ENCODE measurements at regions not wholly inside any gene's neighbourhood (a gene's known extent, or its start where the extent isn't known, plus 50 kb on each side); places are given as distances from the start of the nearest gene placed in this dataset.

DNA sequence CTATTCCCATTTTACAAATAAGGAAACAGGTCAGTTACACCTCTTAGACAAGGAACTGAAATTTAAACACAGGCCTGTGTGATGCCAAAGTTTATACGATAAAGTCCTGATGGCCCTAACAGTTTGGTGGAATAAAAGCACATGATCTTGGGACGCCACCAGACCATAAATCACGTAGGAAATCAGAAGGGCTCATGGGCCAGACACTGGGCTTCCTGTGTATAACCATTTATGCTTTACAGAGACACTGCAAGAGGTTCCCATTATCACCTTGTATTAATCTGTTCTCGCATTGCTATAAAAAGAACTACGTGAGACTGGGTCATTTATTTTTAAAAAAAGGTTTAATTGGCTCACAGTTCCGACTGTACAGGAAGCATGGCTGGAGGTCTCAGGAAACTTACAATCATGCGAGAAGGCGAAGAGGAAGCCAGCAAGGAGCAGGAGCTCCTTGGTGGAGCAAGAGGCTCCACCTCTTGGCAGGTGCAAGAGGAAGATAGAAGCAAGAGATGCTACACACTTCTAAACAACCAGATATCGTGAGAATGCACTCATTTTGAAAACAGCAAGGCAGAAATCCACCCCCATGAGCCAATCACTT is 124.0 kb upstream of the MON1B start:
- no peak for DNase-seq
- Histone ChIP-seq H3K4me3 (no peak overlapping the region), H3K27ac (no peak overlapping the region), H3K36me3 (ENCODE audit: insufficient read depth in 1 of 2, low read depth in 1 of 2) (no peaks in the 10 kb centered on the region), H3K27me3 (ENCODE audit: insufficient read depth in 3 of 3, low read length in 2 of 3) (no peaks in the 10 kb centered on the region), H3K4me1 (no peaks in the 10 kb centered on the region), H3K9me3 (no peaks in the 10 kb centered on the region)
- no peak for ATAC-seq
- intact Hi-C loops (cut with DNase I), result no loop called here
- WGBS, 3 donors, result 61 to 63% (median 62%) methylated on average over 9 of the region's 9 CpGs
- no peak for TF ChIP-seq CTCF (IDR thresholded peaks at IDR 0.05)

DNA sequence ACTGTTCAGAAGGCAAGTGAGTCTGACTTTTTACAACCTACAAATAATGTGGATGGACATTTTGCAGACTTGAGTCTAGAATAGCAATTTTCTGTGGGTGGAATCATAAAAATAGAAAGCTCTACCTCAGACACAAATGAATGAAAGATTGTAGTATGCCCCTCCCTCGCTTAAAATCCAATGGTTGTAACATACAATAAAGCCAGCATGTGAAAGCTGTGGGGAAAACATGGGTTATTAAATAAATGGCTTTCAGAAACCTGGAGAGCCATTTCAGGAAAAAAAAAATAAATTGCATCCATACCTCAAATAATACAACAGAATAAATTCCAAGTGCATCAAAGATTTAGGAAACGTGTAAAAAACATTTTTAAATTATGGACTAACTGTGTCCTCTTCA is 123.1 kb upstream of the MON1B start:
- Histone ChIP-seq H3K4me1 (no peaks in the 10 kb centered on the region), H3K36me3 (ENCODE audit: insufficient read depth in 1 of 2, low read depth in 1 of 2) (no peaks in the 10 kb centered on the region), H3K4me3 (no peak overlapping the region), H3K9me3 (no peaks in the 10 kb centered on the region), H3K27ac (no peak overlapping the region), H3K27me3 (ENCODE audit: insufficient read depth in 3 of 3, low read length in 2 of 3) (no peaks in the 10 kb centered on the region)
- DNase-seq (no peak), ATAC-seq (no peak)
- WGBS, 3 donors, result 25 to 52% (median 49%) methylated on average over 2 of the region's 2 CpGs
- intact Hi-C loops (cut with DNase I), result no loop called here
- no peak for TF ChIP-seq CTCF (IDR thresholded peaks at IDR 0.05)

DNA sequence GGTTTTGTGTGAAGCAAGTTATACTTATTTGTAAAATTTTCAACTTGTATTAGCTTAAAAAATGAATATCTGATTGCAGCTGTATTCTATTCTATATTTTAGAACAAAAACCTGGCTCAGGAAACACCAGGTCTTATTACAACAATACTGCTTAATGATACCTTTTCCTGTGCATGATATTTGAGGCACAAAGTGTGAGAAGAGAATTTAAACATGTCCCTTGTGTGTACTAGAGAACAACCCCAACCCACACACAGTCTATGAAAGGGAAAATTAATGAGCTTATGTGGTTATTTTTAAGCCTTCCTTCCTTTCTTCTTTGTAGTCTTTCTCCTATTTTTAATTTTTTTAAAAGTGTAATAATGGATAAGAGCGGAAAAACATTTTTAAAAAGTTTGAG is 122.6 kb upstream of the MON1B start:
- Histone ChIP-seq H3K4me1 (no peaks in the 10 kb centered on the region), H3K36me3 (ENCODE audit: insufficient read depth in 1 of 2, low read depth in 1 of 2) (no peaks in the 10 kb centered on the region), H3K27ac (no peak overlapping the region), H3K27me3 (ENCODE audit: insufficient read depth in 3 of 3, low read length in 2 of 3) (no peaks in the 10 kb centered on the region), H3K9me3 (no peaks in the 10 kb centered on the region), H3K4me3 (no peak overlapping the region)
- intact Hi-C loops (cut with DNase I), result no loop called here
- TF ChIP-seq CTCF (IDR thresholded peaks at IDR 0.05), result no peak
- DNase-seq (no peak), ATAC-seq (no peak)
- WGBS, 3 donors, result 59 to 80% (median 75%) methylated on average over 1 of the region's 1 CpG

- Histone ChIP-seq H3K9me3 (no peaks in the 10 kb centered on the region), H3K4me3 (no peak overlapping the region), H3K27me3 (ENCODE audit: insufficient read depth in 3 of 3, low read length in 2 of 3) (no peaks in the 10 kb centered on the region), H3K4me1 (no peaks in the 10 kb centered on the region), H3K36me3 (ENCODE audit: insufficient read depth in 1 of 2, low read depth in 1 of 2) (no peaks in the 10 kb centered on the region), H3K27ac (no peak overlapping the region)
- DNase-seq (no peak), ATAC-seq (no peak)
- intact Hi-C loops (cut with DNase I), result no loop called here
- TF ChIP-seq CTCF (IDR thresholded peaks at IDR 0.05), result no peak
- WGBS, 3 donors, result 44 to 48% (median 46%) methylated on average over 2 of the region's 2 CpGs
Measured at GRCh38 chr16:77069929-77070328, 121.1 kb upstream of the MON1B start.

GRCh38 chr16:77070683-77071082 is 120.3 kb upstream of the MON1B start:
- no peak for ATAC-seq
- H3K36me3 ChIP-seq (ENCODE audit: insufficient read depth in 1 of 2, low read depth in 1 of 2), result no peaks in the 10 kb centered on the region
- intact Hi-C loops (cut with DNase I), result no loop called here
- no peak for DNase-seq
- no peak overlapping the region for H3K4me3 ChIP-seq
- H3K27me3 ChIP-seq (ENCODE audit: insufficient read depth in 3 of 3, low read length in 2 of 3), result no peaks in the 10 kb centered on the region
- H3K4me1 ChIP-seq, result no peaks in the 10 kb centered on the region
- no peak overlapping the region for H3K27ac ChIP-seq
- WGBS, 3 donors, result 93 to 97% (median 94%) methylated on average over 6 of the region's 6 CpGs
- no peak for TF ChIP-seq CTCF (IDR thresholded peaks at IDR 0.05)
- H3K9me3 ChIP-seq, result no peaks in the 10 kb centered on the region
